GM12892 (cell line): ENCODE measurements at regions not wholly inside any gene's neighbourhood (a gene's known extent, or its start where the extent isn't known, plus 50 kb on each side); places are given as distances from the start of the nearest gene placed in this dataset.

ENCODE experiments used
- DNase-seq: peaks from one replicate; pipeline ENCODE4 v3.0.0; 2011; ENCODE audit not compliant: insufficient read length
- FAIRE-seq: peaks from 2 replicates; lab custom pipeline; 2011; peaks lifted over from hg19 to GRCh38; lab: Jason Lieb, UNC
- POLR2A ChIP-seq: IDR thresholded peaks from 2 replicates; pipeline ENCODE4 v1.6.1; 2011; ENCODE audit warnings: low read depth, low read length, control low read depth
- POLR2AphosphoS5 ChIP-seq: IDR thresholded peaks from 2 replicates; pipeline ENCODE4 v1.6.1; 2011; ENCODE audit warnings: low read depth, low read length, control low read depth
- TAF1 ChIP-seq: IDR thresholded peaks from 2 replicates; pipeline ENCODE4 v1.6.1; 2011; ENCODE audit warnings: low read depth, mild to moderate bottlenecking, control low read depth, low read length, borderline replicate concordance

- TF ChIP-seq POLR2AphosphoS5: no peak
- TF ChIP-seq TAF1: no peak
- no peak for TF ChIP-seq POLR2A
- DNase-seq (no peak), FAIRE-seq (no peak)
Observed at GRCh38 chr2:128469875-128470274, 151.2 kb upstream of the HS6ST1 start.

- FAIRE-seq: peak; percentile 57
- no peak for TF ChIP-seq TAF1
Observed at GRCh38 chr2:128472789-128473174, 154.1 kb upstream of the HS6ST1 start.

GRCh38 chr2:128473175-128474035, 154.7 kb upstream of the HS6ST1 start:
- TF ChIP-seq POLR2AphosphoS5 (no peak), TAF1 (no peak), POLR2A (no peak)
- no peak for FAIRE-seq
- peak; percentile 53 for DNase-seq

More at GRCh38 chr2:128472789-128473174, 154.1 kb upstream of the HS6ST1 start:
- no peak for DNase-seq

- FAIRE-seq (no peak), DNase-seq (no peak)
- no peak for TF ChIP-seq TAF1
- TF ChIP-seq POLR2A: no peak
- no peak for TF ChIP-seq POLR2AphosphoS5
Observed at GRCh38 chr2:128474036-128474955, 155.6 kb upstream of the HS6ST1 start.

GRCh38 chr2:128474962-128475361, 156.3 kb upstream of the HS6ST1 start:
- no peak for FAIRE-seq
- DNase-seq: no peak
- no peak for TF ChIP-seq POLR2A

- DNase-seq (no peak), FAIRE-seq (no peak)
- TF ChIP-seq POLR2A (no peak), TAF1 (no peak), POLR2AphosphoS5 (no peak)
Observed at GRCh38 chr2:128475427-128476211, 157.0 kb upstream of the HS6ST1 start.

GRCh38 chr2:128477026-128477820, 158.6 kb upstream of the HS6ST1 start:
- FAIRE-seq: no peak
- no peak for TF ChIP-seq POLR2AphosphoS5
- no peak for TF ChIP-seq TAF1
- TF ChIP-seq POLR2A: no peak
- DNase-seq: no peak

GRCh38 chr2:128477891-128478290, 159.2 kb upstream of the HS6ST1 start:
- DNase-seq (no peak), FAIRE-seq (no peak)
- TF ChIP-seq TAF1 (no peak), POLR2AphosphoS5 (no peak), POLR2A (no peak)

GRCh38 chr2:128485761-128486639, 167.3 kb upstream of the HS6ST1 start:
- TF ChIP-seq TAF1 (no peak), POLR2AphosphoS5 (no peak), POLR2A (no peak)
- no peak for FAIRE-seq
- no peak for DNase-seq
